ENCODE measurements at regions not wholly inside any gene's neighbourhood (a gene's known extent, or its start where the extent isn't known, plus 50 kb on each side); places are given as distances from the start of the nearest gene placed in this dataset.

DNA sequence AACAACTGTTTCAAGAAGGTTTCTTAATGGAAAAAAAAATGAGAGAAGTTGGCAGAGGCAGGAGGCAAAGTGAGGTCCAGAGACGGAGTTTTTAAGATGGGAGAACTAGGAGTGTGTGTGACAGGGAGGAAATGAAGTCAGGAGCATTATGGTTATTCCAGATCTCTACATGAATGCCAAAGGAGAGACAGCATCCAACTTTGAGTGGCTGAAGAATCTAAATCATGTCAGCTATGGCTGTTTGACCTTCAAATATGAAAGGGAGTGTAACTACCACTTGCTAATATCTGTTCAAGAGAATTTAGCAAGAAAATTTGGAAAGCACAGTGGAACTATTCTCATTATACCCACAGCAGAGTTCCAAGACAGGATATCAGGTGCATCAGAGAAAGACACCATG, 81.2 kb upstream of the CCBE1 start:
- H3K4me1 ChIP-seq: no peaks in the 10 kb centered on the region
- intact Hi-C loops (cut with DNase I): no loop called here
- no peaks in the 10 kb centered on the region for H3K9me3 ChIP-seq
- no peak overlapping the region for H3K4me3 ChIP-seq
- no peak for DNase-seq (ENCODE audit: extremely low spot score in 2 of 2)
- H3K27me3 ChIP-seq: no peaks in the 10 kb centered on the region
- no peak overlapping the region for H3K27ac ChIP-seq
- H3K36me3 ChIP-seq: no peaks in the 10 kb centered on the region
- TF ChIP-seq, protein P1, sequence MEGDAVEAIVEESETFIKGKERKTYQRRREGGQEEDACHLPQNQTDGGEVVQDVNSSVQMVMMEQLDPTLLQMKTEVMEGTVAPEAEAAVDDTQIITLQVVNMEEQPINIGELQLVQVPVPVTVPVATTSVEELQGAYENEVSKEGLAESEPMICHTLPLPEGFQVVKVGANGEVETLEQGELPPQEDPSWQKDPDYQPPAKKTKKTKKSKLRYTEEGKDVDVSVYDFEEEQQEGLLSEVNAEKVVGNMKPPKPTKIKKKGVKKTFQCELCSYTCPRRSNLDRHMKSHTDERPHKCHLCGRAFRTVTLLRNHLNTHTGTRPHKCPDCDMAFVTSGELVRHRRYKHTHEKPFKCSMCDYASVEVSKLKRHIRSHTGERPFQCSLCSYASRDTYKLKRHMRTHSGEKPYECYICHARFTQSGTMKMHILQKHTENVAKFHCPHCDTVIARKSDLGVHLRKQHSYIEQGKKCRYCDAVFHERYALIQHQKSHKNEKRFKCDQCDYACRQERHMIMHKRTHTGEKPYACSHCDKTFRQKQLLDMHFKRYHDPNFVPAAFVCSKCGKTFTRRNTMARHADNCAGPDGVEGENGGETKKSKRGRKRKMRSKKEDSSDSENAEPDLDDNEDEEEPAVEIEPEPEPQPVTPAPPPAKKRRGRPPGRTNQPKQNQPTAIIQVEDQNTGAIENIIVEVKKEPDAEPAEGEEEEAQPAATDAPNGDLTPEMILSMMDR (IDR thresholded peaks at IDR 0.05): no peak
- TF ChIP-seq POLR2A (IDR thresholded peaks at IDR 0.05) (no peak), POLR2AphosphoS5 (IDR thresholded peaks at IDR 0.05; ENCODE audit: insufficient read depth in 1 of 2, low read depth in 1 of 2) (no peak)

DNA sequence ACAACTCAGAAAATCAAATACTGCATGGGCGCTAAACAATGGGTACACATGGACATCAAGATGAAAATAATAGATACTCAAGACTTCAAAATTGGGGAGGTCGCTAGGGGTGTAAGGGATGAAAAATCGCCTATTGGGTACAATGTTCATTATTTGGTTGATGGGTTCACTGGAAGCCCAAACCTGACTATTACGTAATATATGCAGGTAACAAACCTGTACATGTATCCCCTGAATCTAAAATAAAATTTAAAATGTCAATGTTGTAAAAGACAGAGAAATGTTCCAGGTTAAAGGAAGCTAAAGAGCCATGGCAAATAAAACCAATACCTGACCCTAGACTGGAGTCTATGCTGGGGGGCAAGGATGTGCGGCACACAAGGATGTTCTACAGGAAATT, 80.4 kb upstream of the CCBE1 start:
- intact Hi-C loops (cut with DNase I): no loop called here
- no peaks in the 10 kb centered on the region for H3K27me3 ChIP-seq
- H3K27ac ChIP-seq: no peak overlapping the region
- H3K4me3 ChIP-seq: no peak overlapping the region
- TF ChIP-seq POLR2A (IDR thresholded peaks at IDR 0.05) (no peak), POLR2AphosphoS5 (IDR thresholded peaks at IDR 0.05; ENCODE audit: insufficient read depth in 1 of 2, low read depth in 1 of 2) (no peak)
- TF ChIP-seq, protein P1 (IDR thresholded peaks at IDR 0.05): no peak
- no peak for DNase-seq (ENCODE audit: extremely low spot score in 2 of 2)
- H3K4me1 ChIP-seq: no peaks in the 10 kb centered on the region
- no peaks in the 10 kb centered on the region for H3K36me3 ChIP-seq
- H3K9me3 ChIP-seq: no peaks in the 10 kb centered on the region

DNA sequence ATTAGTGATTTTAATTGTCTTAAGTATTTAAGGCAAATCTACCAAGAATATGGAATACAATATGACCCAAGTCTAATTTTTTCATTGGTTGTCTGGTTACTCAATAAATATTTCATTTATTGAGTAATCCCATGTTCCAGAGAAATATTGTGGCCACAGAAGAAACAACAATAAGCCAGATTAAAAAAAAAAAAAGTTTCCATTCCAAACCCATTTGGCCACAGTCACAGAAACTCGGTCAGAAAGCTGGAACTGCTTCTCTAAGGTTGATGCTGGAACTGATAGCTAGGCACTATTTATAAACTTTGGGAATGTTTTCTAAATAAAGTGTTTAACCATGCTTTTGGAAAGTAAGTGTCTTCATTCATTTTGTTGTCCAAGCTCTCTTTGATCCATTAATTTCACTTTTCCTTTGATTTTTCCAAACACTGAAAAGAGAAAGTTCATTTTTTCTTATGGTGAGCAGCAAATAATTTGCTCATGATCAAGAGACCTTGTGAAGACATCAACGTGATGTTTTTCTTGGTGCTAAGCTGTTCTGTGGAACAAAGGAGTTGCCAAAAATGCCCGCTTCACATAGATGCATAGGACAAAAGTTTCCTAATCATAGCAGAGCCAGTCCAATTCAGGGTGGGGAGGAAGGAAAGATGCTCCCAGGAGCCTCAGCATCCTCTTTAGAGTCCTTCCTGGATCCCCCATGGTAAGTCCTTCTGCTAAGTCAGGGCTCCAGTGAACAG, 72.1 kb upstream of the CCBE1 start:
- Histone ChIP-seq H3K4me3 (no peak overlapping the region), H3K27me3 (no peaks in the 10 kb centered on the region), H3K27ac (no peak overlapping the region), H3K9me3 (no peaks in the 10 kb centered on the region), H3K4me1 (no peaks in the 10 kb centered on the region), H3K36me3 (no peaks in the 10 kb centered on the region)
- intact Hi-C loops (cut with DNase I): no loop called here
- TF ChIP-seq, protein P1 (IDR thresholded peaks at IDR 0.05): no peak
- no peak for TF ChIP-seq POLR2AphosphoS5 (IDR thresholded peaks at IDR 0.05; ENCODE audit: insufficient read depth in 1 of 2, low read depth in 1 of 2)
- no peak for TF ChIP-seq POLR2A (IDR thresholded peaks at IDR 0.05)
- no peak for DNase-seq (ENCODE audit: extremely low spot score in 2 of 2)

DNA sequence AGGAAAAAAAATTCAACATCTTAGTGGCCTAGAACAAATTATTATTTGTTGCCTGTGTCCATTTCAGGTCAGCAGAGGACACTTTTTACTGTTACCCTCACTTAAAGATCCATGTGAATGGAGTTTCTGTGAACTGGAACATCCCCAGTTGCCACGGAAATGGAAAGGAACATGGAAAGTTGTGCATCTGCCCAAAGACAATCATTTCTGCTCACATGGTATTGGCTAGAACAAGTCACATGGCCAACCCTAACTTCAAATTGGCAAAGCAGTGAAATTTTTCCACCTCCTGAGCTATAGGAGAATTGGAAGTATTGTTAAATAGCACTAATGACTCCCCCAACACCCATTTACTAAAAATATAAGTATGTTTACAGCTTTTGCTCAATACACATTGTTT, 71.2 kb upstream of the CCBE1 start:
- no peaks in the 10 kb centered on the region for H3K4me1 ChIP-seq
- no peaks in the 10 kb centered on the region for H3K36me3 ChIP-seq
- DNase-seq (ENCODE audit: extremely low spot score in 2 of 2): no peak
- no peak overlapping the region for H3K4me3 ChIP-seq
- TF ChIP-seq, protein P1 (IDR thresholded peaks at IDR 0.05): no peak
- no peak for TF ChIP-seq POLR2AphosphoS5 (IDR thresholded peaks at IDR 0.05; ENCODE audit: insufficient read depth in 1 of 2, low read depth in 1 of 2)
- no peak for TF ChIP-seq POLR2A (IDR thresholded peaks at IDR 0.05)
- no peak overlapping the region for H3K27ac ChIP-seq
- intact Hi-C loops (cut with DNase I): no loop called here
- H3K27me3 ChIP-seq: no peaks in the 10 kb centered on the region
- no peaks in the 10 kb centered on the region for H3K9me3 ChIP-seq

DNA sequence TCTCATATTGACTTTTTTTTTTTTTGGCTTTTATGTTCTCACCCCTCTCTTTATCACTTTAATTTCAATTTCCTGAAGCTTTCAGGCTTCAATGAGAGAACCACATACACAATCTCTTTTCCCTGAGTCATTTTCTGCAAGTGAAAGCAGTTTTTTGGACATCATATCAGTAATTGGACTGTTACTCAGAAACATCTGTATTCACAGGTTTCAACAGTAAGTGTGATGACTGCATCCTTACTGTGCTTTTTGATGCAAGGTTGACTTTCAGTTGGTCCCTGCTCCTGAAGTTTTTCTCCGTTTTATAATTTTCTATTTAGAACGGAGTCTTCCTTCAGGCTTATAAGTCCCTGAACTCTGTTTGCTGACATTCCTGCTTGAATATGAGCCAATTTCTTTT, 70.5 kb upstream of the CCBE1 start:
- intact Hi-C loops (cut with DNase I): no loop called here
- Histone ChIP-seq H3K27me3 (no peaks in the 10 kb centered on the region), H3K4me1 (no peaks in the 10 kb centered on the region), H3K9me3 (no peaks in the 10 kb centered on the region), H3K36me3 (no peaks in the 10 kb centered on the region), H3K27ac (no peak overlapping the region), H3K4me3 (no peak overlapping the region)
- DNase-seq (ENCODE audit: extremely low spot score in 2 of 2): no peak
- no peak for TF ChIP-seq POLR2AphosphoS5 (IDR thresholded peaks at IDR 0.05; ENCODE audit: insufficient read depth in 1 of 2, low read depth in 1 of 2)
- no peak for TF ChIP-seq POLR2A (IDR thresholded peaks at IDR 0.05)
- TF ChIP-seq, protein P1 (IDR thresholded peaks at IDR 0.05): no peak

Measured in vagina (tissue), 2 donors.